ENCODE measurements at regions not wholly inside any gene's neighbourhood (a gene's known extent, or its start where the extent isn't known, plus 50 kb on each side); places are given as distances from the start of the nearest gene placed in this dataset.

GRCh38 chr21:16866851-16867250, 646.0 kb upstream of the CXADR start:
- no peaks in the 10 kb centered on the region for H3K36me3 ChIP-seq (ENCODE audit: control insufficient read depth, low read depth, low read length)
- no peak overlapping the region for H3K27ac ChIP-seq (ENCODE audit: low read length)
- H3K4me3 ChIP-seq (ENCODE audit: low read length) = no peak overlapping the region
- H3K9me3 ChIP-seq (ENCODE audit: control insufficient read depth, low read depth, low read length) = no peaks in the 10 kb centered on the region
- H3K4me1 ChIP-seq (ENCODE audit: control insufficient read depth, low read depth, low read length) = peaks cover 3% of the 10 kb centered on the region
- no peaks in the 10 kb centered on the region for H3K27me3 ChIP-seq (ENCODE audit: control insufficient read depth, insufficient read depth, low read length)
- H3K9ac ChIP-seq (ENCODE audit: low read length) = no peak overlapping the region

- Histone ChIP-seq H3K4me1 (ENCODE audit: control insufficient read depth, low read depth, low read length) (no peaks in the 10 kb centered on the region), H3K27me3 (ENCODE audit: control insufficient read depth, insufficient read depth, low read length) (no peaks in the 10 kb centered on the region), H3K9ac (ENCODE audit: low read length) (no peak overlapping the region), H3K27ac (ENCODE audit: low read length) (no peak overlapping the region), H3K36me3 (ENCODE audit: control insufficient read depth, low read depth, low read length) (no peaks in the 10 kb centered on the region), H3K4me3 (ENCODE audit: low read length) (no peak overlapping the region), H3K9me3 (ENCODE audit: control insufficient read depth, low read depth, low read length) (no peaks in the 10 kb centered on the region)
Observed at GRCh38 chr21:16870103-16870502, 642.7 kb upstream of the CXADR start.

- Histone ChIP-seq H3K27me3 (ENCODE audit: control insufficient read depth, insufficient read depth, low read length) (no peaks in the 10 kb centered on the region), H3K36me3 (ENCODE audit: control insufficient read depth, low read depth, low read length) (no peaks in the 10 kb centered on the region), H3K4me3 (ENCODE audit: low read length) (no peak overlapping the region), H3K27ac (ENCODE audit: low read length) (no peak overlapping the region), H3K9me3 (ENCODE audit: control insufficient read depth, low read depth, low read length) (no peaks in the 10 kb centered on the region), H3K4me1 (ENCODE audit: control insufficient read depth, low read depth, low read length) (no peaks in the 10 kb centered on the region), H3K9ac (ENCODE audit: low read length) (no peak overlapping the region)
Observed at GRCh38 chr21:16872616-16873015, 640.2 kb upstream of the CXADR start.

- no peaks in the 10 kb centered on the region for H3K36me3 ChIP-seq (ENCODE audit: control insufficient read depth, low read depth, low read length)
Observed at GRCh38 chr21:16873176-16873575, 639.7 kb upstream of the CXADR start.

GRCh38 chr21:16873596-16873995, 639.2 kb upstream of the CXADR start:
- no peaks in the 10 kb centered on the region for H3K4me1 ChIP-seq (ENCODE audit: control insufficient read depth, low read depth, low read length)
- no peaks in the 10 kb centered on the region for H3K27me3 ChIP-seq (ENCODE audit: control insufficient read depth, insufficient read depth, low read length)
- no peaks in the 10 kb centered on the region for H3K9me3 ChIP-seq (ENCODE audit: control insufficient read depth, low read depth, low read length)
- H3K9ac ChIP-seq (ENCODE audit: low read length) = no peak overlapping the region
- no peak overlapping the region for H3K27ac ChIP-seq (ENCODE audit: low read length)
- H3K36me3 ChIP-seq (ENCODE audit: control insufficient read depth, low read depth, low read length) = no peaks in the 10 kb centered on the region
- no peak overlapping the region for H3K4me3 ChIP-seq (ENCODE audit: low read length)

More at GRCh38 chr21:16873176-16873575, 639.7 kb upstream of the CXADR start:
- Histone ChIP-seq H3K4me3 (ENCODE audit: low read length) (no peak overlapping the region), H3K9ac (ENCODE audit: low read length) (no peak overlapping the region), H3K27ac (ENCODE audit: low read length) (no peak overlapping the region), H3K4me1 (ENCODE audit: control insufficient read depth, low read depth, low read length) (no peaks in the 10 kb centered on the region), H3K9me3 (ENCODE audit: control insufficient read depth, low read depth, low read length) (no peaks in the 10 kb centered on the region), H3K27me3 (ENCODE audit: control insufficient read depth, insufficient read depth, low read length) (no peaks in the 10 kb centered on the region)

- H3K4me3 ChIP-seq (ENCODE audit: low read length) = no peak overlapping the region
- no peaks in the 10 kb centered on the region for H3K36me3 ChIP-seq (ENCODE audit: control insufficient read depth, low read depth, low read length)
Observed at GRCh38 chr21:16879479-16879878, 633.4 kb upstream of the CXADR start.

GRCh38 chr21:16891821-16892220, 621.0 kb upstream of the CXADR start:
- H3K36me3 ChIP-seq (ENCODE audit: control insufficient read depth, low read depth, low read length) = no peaks in the 10 kb centered on the region
- no peak overlapping the region for H3K9ac ChIP-seq (ENCODE audit: low read length)
- H3K27me3 ChIP-seq (ENCODE audit: control insufficient read depth, insufficient read depth, low read length) = no peaks in the 10 kb centered on the region
- peaks cover 5% of the 10 kb centered on the region for H3K4me1 ChIP-seq (ENCODE audit: control insufficient read depth, low read depth, low read length)
- no peak overlapping the region for H3K4me3 ChIP-seq (ENCODE audit: low read length)
- H3K9me3 ChIP-seq (ENCODE audit: control insufficient read depth, low read depth, low read length) = no peaks in the 10 kb centered on the region
- no peak overlapping the region for H3K27ac ChIP-seq (ENCODE audit: low read length)

More at GRCh38 chr21:16879479-16879878, 633.4 kb upstream of the CXADR start:
- H3K4me1 ChIP-seq (ENCODE audit: control insufficient read depth, low read depth, low read length) = no peaks in the 10 kb centered on the region
- no peak overlapping the region for H3K27ac ChIP-seq (ENCODE audit: low read length)
- H3K9ac ChIP-seq (ENCODE audit: low read length) = no peak overlapping the region
- H3K9me3 ChIP-seq (ENCODE audit: control insufficient read depth, low read depth, low read length) = no peaks in the 10 kb centered on the region
- no peaks in the 10 kb centered on the region for H3K27me3 ChIP-seq (ENCODE audit: control insufficient read depth, insufficient read depth, low read length)

- H3K9me3 ChIP-seq (ENCODE audit: control insufficient read depth, low read depth, low read length) = no peaks in the 10 kb centered on the region
- H3K27me3 ChIP-seq (ENCODE audit: control insufficient read depth, insufficient read depth, low read length) = no peaks in the 10 kb centered on the region
- no peak overlapping the region for H3K9ac ChIP-seq (ENCODE audit: low read length)
- no peaks in the 10 kb centered on the region for H3K36me3 ChIP-seq (ENCODE audit: control insufficient read depth, low read depth, low read length)
- H3K27ac ChIP-seq (ENCODE audit: low read length) = no peak overlapping the region
- H3K4me1 ChIP-seq (ENCODE audit: control insufficient read depth, low read depth, low read length) = peaks cover 3% of the 10 kb centered on the region
- no peak overlapping the region for H3K4me3 ChIP-seq (ENCODE audit: low read length)
Observed at GRCh38 chr21:16900685-16901084, 612.2 kb upstream of the CXADR start.

GRCh38 chr21:16908077-16908476, 604.8 kb upstream of the CXADR start:
- H3K27me3 ChIP-seq (ENCODE audit: control insufficient read depth, insufficient read depth, low read length) = no peaks in the 10 kb centered on the region
- no peak overlapping the region for H3K4me3 ChIP-seq (ENCODE audit: low read length)
- H3K36me3 ChIP-seq (ENCODE audit: control insufficient read depth, low read depth, low read length) = no peaks in the 10 kb centered on the region
- no peaks in the 10 kb centered on the region for H3K9me3 ChIP-seq (ENCODE audit: control insufficient read depth, low read depth, low read length)
- no peaks in the 10 kb centered on the region for H3K4me1 ChIP-seq (ENCODE audit: control insufficient read depth, low read depth, low read length)
- H3K9ac ChIP-seq (ENCODE audit: low read length) = no peak overlapping the region
- H3K27ac ChIP-seq (ENCODE audit: low read length) = no peak overlapping the region

GRCh38 chr21:16910435-16911165, 602.2 kb upstream of the CXADR start:
- no peaks in the 10 kb centered on the region for H3K4me1 ChIP-seq (ENCODE audit: control insufficient read depth, low read depth, low read length)
- no peaks in the 10 kb centered on the region for H3K36me3 ChIP-seq (ENCODE audit: control insufficient read depth, low read depth, low read length)
- H3K27ac ChIP-seq (ENCODE audit: low read length) = no peak overlapping the region
- H3K4me3 ChIP-seq (ENCODE audit: low read length) = no peak overlapping the region
- H3K9me3 ChIP-seq (ENCODE audit: control insufficient read depth, low read depth, low read length) = no peaks in the 10 kb centered on the region
- H3K27me3 ChIP-seq (ENCODE audit: control insufficient read depth, insufficient read depth, low read length) = no peaks in the 10 kb centered on the region
- H3K9ac ChIP-seq (ENCODE audit: low read length) = no peak overlapping the region

GRCh38 chr21:16911166-16911607, 601.7 kb upstream of the CXADR start:
- no peak overlapping the region for H3K27ac ChIP-seq (ENCODE audit: low read length)
- no peaks in the 10 kb centered on the region for H3K27me3 ChIP-seq (ENCODE audit: control insufficient read depth, insufficient read depth, low read length)
- no peak overlapping the region for H3K4me3 ChIP-seq (ENCODE audit: low read length)
- no peaks in the 10 kb centered on the region for H3K36me3 ChIP-seq (ENCODE audit: control insufficient read depth, low read depth, low read length)
- no peaks in the 10 kb centered on the region for H3K4me1 ChIP-seq (ENCODE audit: control insufficient read depth, low read depth, low read length)
- H3K9ac ChIP-seq (ENCODE audit: low read length) = no peak overlapping the region
- no peaks in the 10 kb centered on the region for H3K9me3 ChIP-seq (ENCODE audit: control insufficient read depth, low read depth, low read length)

GRCh38 chr21:16912075-16912474, 600.8 kb upstream of the CXADR start:
- no peak overlapping the region for H3K4me3 ChIP-seq (ENCODE audit: low read length)
- H3K9ac ChIP-seq (ENCODE audit: low read length) = no peak overlapping the region
- no peak overlapping the region for H3K27ac ChIP-seq (ENCODE audit: low read length)
- H3K27me3 ChIP-seq (ENCODE audit: control insufficient read depth, insufficient read depth, low read length) = no peaks in the 10 kb centered on the region
- no peaks in the 10 kb centered on the region for H3K9me3 ChIP-seq (ENCODE audit: control insufficient read depth, low read depth, low read length)
- no peaks in the 10 kb centered on the region for H3K36me3 ChIP-seq (ENCODE audit: control insufficient read depth, low read depth, low read length)
- H3K4me1 ChIP-seq (ENCODE audit: control insufficient read depth, low read depth, low read length) = no peaks in the 10 kb centered on the region

All from iPS-18a (cell line).